ENCODE measurements at regions not wholly inside any gene's neighbourhood (a gene's known extent, or its start where the extent isn't known, plus 50 kb on each side); places are given as distances from the start of the nearest gene placed in this dataset.
"Not testable (repeated sequence)": the region's sequence is repeated elsewhere in the genome, so short reads cannot be mapped to it uniquely, and the experiment has no call there.

DNA sequence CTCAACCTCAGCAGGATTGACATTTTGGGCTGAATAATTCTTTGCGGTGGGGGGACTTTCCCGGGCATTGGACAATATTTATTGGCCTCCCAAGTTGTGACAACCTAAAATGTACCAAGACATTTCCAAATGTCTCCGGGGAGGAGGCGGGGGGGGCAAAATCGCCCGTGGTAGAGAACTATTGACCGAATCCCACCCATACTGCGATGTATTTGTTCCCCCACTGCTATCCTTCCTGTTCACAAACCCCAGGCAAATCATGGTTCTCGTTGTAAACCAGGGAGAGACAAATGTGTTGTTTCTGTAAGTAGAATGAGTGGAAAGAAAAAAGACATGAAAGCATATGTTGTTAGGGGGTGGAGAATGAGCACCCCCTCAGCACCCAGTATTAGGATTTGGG lies 141.9 kb downstream of the PSAT1 start:
- no peak for DNase-seq

DNA sequence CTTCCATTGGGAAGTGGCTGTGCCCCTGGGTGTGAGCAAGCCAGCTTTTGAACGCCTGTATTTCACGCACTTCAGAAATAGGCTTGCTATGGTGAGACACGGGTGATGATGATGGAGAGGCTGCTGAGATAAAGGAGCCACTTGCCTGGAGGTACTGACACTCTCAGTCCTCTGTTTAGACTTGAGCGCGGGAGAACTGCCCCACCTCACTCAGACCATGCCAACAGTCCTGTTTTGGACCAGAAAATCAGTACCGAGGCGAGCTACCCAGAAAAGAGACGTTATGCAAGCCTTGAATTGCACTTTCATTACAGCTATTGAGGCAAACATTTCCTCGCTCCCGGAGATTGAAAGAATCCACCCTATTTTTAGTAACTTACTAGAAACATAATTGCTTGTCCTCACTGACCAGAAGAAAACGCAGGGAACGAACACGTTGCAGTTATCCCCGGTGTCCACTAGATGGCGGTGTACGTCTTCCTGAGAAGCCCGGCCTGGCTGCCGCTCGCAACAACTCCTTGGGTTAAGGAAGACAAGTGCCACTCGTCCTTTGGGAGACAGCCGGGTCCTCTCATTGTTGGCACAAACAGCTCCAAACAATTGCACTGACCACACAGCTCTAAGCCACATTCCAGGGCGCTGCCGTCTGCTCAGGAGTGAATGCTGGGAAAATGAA lies 142.4 kb downstream of the PSAT1 start:
- peak; percentile 57 for DNase-seq

DNA sequence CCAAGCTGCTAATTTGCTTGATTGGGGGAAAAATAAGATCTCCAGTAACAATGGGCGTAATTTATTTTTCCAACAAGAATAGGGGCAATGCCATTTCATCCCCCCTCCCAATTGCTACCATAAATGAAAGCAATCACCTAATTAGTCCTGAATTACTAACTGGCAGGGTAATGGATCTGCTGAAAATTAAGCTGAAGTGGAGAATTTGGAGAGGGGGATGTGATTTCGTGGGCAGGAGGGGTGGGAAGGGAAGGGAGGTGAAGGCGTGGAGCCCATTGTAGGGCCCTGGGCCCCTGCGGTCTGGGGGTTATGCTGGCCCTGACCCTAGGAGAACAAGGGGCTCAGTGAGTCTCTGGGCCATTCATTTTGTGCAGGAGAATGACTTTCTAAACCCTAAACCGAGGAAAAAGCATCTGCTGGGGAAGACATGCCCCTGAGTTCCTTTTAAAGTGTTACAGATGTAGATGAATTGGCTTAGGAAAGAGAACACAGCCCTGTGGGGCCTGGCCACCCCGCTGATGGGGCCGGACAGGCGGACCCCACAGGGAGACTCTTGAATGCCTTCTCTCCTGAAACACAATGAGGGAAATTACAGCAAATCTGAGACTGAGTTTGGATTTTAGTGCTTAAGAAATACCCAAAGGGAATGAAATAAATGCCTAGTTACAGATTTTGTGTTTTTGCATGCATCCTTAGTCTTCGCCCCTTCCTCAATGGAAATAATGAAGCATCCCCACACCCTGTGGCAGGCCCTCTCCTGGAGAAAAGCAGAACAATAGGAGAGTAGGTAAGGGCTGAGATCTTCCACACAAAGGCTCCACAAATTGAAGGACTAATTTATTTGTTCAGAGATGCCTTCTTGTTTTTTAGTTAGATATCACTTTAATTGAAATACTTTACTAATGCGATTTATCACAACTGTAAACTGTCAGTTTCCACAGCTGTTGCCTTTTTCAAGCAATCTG lies 143.2 kb downstream of the PSAT1 start:
- DNase-seq = no peak

DNA sequence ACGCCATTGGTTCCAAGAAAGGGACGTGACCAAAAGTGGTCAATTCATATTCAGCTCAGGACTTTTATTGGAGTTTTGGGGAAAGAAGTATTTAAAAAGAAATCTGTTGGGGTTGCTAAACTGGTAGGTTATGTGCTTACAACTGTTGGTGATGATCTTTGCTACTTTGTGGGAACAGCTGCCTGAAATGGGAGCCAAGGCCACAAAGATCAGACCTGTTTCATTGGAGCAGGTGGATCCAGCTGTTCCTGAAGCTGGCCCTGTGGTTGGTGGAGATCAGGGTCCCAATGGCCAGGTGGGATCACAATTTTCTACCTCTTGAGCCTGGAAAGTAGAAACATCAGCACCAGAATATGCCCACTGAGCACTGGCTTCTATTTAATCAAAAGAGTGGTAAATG lies 144.5 kb downstream of the PSAT1 start:
- DNase-seq = no peak

DNA sequence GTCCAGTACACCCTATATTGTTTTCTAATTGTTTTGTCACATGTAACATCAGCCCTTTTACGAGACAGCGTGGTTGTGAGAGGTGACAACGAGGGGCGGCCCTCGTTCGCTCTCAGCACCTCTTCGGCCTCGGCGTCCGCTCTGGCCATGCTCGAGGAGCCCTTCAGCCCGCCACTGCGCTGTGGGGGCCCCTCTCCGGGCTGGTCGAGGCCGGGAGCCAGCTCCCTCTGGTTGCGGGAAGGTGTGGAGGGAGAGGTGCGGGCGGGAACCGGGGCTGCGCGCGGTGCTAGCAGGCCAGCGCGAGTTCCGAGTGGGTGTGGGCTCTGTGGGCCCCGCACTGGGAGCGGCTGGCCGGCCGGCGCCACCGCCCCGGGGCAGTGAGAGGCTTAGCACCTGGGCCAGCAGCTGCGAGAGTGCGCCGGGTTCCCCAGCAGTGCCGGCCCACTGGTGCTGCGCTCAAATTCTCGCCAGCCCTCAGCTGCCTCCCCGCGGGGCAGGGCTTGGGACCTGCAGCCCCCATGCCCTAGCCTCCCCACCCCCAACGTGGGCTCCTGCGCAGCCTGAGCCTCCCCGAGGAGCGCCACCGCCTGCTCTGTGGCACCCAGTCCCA lies 145.0 kb downstream of the PSAT1 start:
- no peak for DNase-seq

DNA sequence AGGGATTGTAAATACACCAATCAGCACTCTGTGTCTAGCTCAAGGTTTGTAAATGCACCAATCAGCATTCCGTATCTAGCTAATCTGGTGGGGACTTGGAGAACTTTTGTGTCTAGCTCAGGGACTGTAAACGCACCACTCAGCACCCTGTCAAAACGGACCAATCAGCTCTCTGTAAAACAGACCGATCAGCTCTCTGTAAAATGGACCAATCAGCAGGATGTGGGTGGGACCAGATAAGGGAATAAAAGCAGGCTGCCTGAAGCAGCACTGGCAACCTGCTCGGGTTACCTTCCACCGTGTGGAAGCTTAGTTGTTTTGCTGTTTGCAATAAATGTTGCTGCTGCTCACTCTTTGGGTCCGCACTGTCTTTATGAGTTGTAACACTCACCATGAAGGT lies 145.7 kb downstream of the PSAT1 start:
- not testable (repeated sequence) for DNase-seq

DNA sequence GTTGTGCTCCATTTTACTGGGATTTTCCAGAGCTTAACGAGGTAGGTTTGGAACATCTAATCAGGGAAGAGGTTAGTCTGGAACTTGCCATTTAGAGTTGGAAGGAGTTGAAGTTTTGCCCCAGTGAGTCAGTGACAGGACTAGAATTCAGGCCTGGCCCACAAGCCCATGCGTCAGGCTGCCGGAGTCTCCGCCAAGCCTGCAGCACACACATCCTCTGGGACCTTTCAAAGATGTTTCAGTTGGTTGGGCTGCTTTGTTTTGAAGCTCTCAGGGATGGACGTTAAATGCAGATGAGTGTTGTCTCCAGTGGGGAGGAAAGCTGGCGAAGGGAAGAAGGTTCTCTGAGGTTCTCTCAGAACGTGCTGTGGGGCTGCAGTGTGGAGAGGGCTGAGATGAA lies 147.0 kb downstream of the PSAT1 start:
- no peak for DNase-seq

DNA sequence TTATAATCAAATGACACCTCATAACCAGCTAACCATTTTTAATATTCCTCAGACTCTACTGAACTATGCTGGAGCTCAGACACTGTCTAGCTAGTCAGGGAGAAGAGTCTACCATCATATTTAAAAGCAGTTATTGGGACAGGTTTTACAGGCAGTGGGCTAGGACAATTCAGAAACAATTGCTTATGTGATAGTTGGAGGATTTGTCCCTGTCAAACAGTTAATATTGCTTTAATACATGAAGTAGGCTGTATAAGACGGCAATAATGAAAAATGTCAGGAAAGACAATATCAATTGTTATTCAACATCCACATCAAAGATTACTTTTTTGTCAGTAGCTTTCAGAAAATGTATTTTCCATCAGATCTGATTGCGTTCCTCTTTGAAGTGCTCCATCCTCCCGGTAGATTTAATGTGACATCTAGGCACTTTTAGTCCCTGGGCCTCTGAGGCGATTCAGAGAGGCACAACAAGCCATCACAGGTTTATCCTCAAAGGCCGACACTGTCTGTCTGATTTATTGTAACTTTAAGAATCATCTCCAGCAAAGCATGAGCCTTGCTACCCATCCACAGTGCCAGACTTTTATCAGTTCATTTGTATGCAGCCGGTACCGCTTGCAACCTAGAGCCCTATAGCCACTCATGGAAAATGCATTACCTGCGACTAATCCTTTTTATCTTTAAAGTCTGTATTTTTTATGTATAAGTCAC lies 152.2 kb downstream of the PSAT1 start:
- no peak for DNase-seq

DNA sequence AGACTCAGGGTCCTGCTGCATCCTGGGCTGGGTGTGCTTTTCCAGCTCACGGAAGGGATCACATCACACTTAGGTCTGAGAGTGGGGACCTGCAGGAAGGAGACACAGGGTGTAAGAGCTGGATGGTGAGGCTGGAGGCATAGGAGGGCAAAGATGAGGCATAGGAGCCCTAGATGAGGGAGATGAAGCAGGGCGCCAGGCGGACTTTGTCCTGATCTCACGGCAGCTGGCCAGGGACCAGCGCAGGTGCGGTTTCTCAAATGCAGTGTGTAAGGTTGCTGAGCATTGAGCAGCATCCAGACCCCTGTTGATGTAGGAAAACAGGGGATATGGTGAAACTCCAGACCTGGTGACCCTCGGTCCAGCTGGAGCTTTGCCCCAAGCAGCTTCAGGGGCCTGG lies 156.5 kb downstream of the PSAT1 start:
- no peak for DNase-seq

DNA sequence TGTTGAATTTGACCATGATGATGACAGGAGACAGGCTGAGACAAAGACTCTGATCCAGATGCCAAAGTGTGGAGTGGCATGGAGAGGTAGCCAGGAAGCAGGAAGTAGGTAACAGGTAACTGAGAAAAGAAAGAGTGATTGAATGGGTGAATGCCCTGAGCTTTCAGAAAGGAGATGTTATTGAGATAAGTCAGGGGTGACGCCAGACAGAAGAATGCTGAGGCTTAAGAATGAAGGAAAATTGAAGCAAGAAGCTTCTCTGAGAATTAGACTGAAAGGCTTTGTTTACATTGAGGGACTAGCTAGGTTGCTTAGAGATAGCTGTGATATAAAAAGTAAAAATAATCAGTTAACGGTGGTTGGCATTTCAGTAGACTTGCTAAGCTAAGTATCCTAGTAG lies 165.7 kb downstream of the PSAT1 start:
- no peak for DNase-seq

DNA sequence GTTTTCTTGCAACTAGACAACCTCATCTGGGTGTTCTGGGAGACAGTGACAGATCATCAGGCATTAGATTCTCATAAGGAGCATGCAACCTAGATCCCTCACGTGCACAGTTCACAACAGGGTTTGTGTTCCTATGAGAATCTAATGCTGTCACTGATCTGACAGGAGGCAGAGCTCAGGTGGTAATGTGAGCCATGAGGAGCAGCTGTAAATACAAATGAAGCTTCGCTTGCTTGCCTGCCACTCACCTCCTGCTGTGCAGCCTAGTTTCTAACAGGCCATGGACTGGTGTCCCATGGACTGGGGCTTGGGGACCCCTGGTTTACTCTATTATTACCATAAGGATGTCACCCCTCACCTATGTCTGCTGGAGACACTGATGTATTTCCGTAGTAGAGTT lies 166.8 kb downstream of the PSAT1 start:
- DNase-seq = no peak

DNA sequence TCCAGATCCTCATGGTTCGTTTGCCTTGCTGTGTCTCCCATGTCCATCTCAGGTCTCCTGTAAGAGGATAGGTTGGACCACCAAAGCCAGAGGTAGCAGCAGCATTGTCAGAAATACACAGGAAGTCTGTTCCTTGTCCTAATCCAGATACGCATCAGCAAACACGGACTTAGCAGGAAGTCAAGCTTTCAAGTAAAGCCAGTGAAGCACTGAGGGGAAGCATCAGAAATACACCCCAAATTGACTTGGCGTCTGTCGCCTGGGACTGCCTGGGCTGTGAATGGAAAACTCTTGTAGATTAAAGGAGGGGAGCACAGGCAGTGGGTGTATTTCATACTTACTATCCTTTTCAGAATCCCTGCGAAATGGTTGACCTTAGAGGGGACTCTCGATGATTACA lies 171.3 kb downstream of the PSAT1 start:
- no peak for DNase-seq

DNA sequence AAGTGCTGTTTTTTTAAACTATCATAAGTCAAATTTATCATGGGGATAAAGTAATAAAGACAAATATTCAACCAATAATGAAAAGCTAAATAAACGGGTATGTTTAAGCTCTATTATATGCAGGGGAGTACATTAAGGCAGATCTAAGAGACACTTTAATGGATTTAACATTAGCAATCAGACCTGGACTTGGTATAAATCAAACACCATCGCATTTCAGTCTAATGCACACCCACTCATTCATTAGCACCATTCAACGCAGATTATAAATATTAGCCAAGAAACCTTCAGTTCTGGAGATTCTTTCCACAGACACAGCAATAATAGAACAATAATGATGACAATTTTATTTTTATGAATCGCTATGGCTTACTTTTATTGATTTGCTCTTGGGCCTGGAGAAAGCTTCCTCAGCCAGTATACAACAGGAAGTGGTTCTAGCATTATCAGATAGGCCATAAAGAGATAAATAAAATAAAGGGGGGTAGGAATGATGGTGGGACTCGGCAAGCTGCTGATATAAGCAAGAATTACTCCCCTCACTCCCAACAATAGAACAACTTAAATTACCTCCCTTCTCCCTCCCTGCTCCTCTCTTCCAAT lies 172.2 kb downstream of the PSAT1 start:
- no peak for DNase-seq

DNA sequence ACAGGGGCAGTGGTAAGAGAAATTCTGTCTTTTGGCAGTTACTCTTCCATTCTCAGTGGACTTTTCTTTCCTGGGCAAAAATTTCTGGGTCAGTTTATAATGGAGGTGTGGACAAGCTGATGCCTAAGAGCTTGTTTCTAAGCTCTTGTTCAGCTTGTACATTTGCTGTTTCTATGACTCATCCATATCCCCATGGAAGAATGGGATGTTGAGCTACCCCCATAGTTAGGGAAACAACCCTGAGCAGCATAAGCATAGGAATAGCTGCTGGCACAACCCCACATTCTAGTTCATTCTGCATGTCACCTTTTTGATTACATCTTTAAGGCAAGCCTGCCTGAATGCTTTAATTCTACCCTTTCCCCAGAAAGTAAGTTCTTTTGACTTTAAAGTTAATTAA lies 173.3 kb downstream of the PSAT1 start:
- no peak for DNase-seq

DNA sequence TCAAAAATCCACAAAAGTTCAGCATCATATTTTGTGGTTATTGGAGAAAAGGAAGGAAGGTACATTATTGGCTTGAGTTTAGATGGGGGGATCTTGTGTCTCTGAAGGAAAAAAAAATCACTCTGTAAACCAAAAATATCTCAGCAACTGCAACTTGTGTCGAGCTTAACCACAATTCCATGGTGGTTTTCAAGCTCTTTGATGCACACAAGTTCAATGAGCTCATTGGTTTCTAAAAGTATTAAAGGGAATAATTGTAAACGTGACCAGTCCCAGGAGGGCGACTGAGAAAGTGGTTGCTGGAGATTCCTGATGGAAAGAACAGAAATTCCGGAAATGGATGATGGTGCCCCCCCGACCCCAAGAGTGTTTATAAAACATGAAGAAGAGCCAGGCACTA lies 173.8 kb downstream of the PSAT1 start:
- DNase-seq = no peak

DNA sequence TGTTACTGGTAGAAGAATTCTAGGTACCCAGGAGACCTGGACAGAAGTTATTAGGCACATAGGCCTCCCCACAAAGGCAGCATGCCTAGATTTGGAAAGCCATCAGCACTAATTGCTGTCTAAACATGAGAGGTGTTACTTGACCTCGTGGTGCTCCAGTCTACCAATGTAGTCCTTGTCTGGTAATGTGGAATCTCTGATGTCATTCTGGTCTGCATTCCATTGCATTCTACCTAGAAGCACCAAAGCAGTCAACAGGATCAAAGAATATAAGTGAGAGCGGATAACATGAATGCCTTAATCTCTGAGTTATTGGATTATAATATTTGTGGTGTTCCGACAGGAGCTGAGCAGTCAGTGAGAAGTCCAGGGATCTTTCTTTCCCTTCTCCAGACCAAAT lies 175.2 kb downstream of the PSAT1 start:
- no peak for DNase-seq

DNA sequence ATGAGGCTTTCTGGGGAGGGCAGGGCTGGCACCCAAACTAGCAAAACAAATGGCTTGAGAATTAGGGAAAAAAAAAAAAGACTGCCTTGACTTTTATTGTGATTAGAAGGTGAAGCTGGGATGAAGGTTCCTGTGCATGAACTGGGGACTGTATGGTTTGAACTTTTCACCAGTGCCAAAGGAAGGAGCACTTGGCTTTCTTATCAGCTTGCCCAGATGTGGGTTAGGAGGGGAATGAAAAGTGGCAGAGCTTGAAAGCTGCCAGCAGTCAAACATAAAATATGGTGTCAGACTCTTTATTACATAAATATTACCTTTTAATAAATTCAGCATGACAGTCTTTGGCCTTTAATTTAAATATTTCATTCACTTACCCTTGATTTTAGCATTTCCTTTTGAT lies 182.5 kb downstream of the PSAT1 start:
- DNase-seq = no peak

DNA sequence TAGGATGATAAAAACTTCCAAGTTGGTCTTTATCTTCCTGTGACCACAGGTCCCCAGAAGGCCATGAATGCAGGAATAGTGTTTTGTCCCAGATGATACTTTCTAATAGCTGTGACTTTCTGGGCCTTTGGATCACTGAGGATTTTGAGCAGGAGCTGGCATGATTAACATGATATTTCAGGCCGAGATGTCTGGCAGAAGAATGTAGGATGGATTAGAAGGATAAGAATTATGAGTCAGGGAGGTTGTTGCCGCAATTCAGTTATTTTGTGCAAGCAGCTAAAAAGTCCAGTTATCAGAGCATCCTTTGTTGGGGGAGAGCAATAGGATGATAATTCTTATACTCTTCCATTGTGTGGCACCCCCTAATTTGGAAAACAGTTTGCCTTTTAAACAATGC lies 189.7 kb downstream of the PSAT1 start:
- no peak for DNase-seq

DNA sequence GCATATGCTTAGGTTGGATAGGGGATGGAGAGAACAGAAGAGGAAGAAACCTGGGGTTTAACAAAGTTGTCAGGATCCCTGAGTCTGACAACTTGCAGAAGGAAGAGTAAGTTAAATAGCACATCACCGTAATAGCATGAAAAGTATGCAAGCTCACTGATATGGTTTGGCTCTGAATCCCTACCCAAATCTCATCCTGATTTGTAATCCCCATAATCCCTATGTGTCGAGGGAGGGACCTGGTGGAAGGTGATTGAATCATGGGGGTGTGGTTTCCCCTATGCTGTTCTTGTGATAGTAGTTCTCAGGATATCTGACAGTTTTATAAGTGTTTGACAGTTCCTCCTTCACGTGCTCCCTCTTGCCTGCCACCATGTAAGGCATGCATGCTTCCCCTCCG lies 193.3 kb downstream of the PSAT1 start:
- no peak for DNase-seq

DNA sequence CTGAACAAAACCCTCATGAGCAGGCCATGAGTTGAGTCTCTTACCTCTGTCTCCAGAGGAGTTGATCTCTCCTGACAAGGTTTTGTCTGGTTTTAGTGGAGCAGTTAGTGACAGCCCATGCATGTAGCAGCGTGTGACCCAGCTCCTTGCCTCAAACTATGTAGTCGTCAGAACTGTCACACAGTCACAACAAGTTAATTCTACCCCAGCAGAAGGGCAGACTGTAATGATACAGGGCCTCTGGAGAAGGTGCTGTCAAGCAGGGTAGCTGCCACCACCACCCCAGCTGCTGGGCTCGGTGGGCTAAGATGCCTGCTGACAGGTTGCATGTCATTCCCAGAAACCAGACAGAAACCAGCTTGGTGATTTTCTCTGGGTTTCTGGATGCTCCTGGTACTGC lies 194.5 kb downstream of the PSAT1 start:
- no peak for DNase-seq

DNA sequence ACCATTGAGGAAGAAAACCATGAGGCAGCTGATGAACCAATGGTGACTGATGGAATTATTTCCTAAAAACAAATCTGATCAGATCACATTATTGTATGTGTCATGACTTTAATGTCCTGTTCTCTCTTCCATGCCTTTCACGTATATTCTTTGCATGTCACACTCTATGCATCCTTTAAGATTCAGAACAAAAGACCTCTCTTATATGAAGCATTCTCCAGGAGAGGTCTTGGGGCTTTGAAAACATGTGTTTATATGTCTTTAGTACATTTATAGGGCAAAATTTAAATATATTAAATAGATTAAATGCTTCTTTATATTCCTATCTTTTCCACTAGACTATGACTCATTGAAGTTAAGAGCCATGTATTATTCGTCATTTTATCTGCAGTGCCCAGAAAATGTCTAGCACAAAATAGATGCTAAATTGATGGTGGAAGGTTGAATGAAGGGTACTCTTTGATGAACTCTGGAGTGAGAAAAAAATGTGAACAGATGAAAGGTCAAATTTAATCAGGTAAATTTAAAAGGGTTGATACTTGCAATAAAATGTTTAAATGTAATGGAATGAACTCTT lies 196.3 kb downstream of the PSAT1 start:
- DNase-seq = no peak

DNA sequence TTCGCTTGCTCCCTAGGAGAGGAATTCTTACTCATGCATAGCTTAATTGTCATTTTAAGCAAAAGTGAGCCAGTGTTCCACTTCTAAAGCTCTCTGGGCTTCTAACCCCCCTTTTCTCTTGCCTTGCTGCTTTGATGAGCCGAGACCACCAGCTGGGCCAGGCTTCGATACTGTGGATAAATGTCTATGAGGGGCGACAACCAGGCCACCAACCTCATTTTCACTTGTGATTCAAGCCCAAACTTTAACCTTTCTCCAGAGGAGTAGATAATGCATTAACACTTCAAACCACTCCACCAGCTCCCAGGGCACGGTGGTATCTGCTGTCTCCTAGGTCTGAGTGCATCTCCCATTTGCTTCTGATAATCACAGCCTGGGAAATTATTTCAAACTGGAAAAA lies 205.6 kb downstream of the PSAT1 start:
- no peak for DNase-seq

DNA sequence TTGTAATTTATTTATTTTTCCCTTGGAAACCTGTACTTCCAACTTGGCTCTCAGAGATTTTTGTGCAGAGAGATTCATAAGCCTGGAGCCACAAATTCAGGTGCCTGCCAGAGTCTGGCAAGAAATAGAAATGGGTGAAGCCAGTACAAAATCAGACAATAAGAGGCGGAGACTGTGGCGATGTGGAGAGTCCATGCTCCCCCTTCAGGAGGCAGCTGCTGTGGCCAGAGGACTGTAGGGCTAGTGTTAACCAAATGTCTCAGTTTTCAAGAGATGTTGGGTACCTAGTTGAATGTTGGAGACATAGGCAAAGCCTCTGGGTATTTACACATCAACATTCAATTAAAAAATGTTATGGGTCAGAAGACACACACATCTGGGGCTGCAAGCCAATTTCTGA lies 208.6 kb downstream of the PSAT1 start:
- no peak for DNase-seq
